SK-N-SH (cell line): ENCODE measurements at regions not wholly inside any gene's neighbourhood (a gene's known extent, or its start where the extent isn't known, plus 50 kb on each side); places are given as distances from the start of the nearest gene placed in this dataset.

ENCODE experiments used
- CTCF ChIA-PET: fragments of 300-600, 350-600 bp; formaldehyde crosslinking; extraction: SDS; loops from one replicate; lab custom pipeline; 2021; lab: Yijun Ruan, JAX
- POLR2A ChIA-PET: fragments of 350-600 bp; sonication (Branson Sonifier 250); formaldehyde crosslinking; extraction: SDS; loops from one replicate; lab custom pipeline; 2020; ENCODE audit warnings: antibody characterized with exemption, inconsistent platforms; lab: Yijun Ruan, JAX
- DNase-seq: peaks from one replicate; pipeline ENCODE4 v3.0.0; 2012
- H2AFZ ChIP-seq: fragments of 200-600 bp; sonication (generic); 2 replicates; pipeline ENCODE4 v1.8.1; 2016; ENCODE audit warnings: antibody characterized with exemption, mild to moderate bottlenecking, low read depth
- H3F3A ChIP-seq: fragments of 200-600 bp; sonication (generic); replicated peaks from 2 replicates; pipeline ENCODE3; 2016; ENCODE audit warnings: antibody characterized with exemption, mild to moderate bottlenecking; ENCODE audit not compliant: insufficient read depth
- H3K27ac ChIP-seq, 2 experiments: fragments of 200-500 bp in 1 of 2; fragments of 200-600 bp in 1 of 2; sonication (Bioruptor generic) in 1 of 2; sonication (generic), shearing (Covaris generic) in 1 of 2; 2 replicates each; pipeline versions ENCODE4 v1.5.1 to v1.6.1; 2014 to 2016; ENCODE audit warnings: low read depth in 2 of 2, inconsistent platforms in 1 of 2, low read length in 1 of 2, mild to moderate bottlenecking in 1 of 2, mixed read lengths in 1 of 2
- H3K27me3 ChIP-seq: fragments of 200-600 bp; sonication (generic), shearing (Covaris generic); 2 replicates; pipeline ENCODE4 v1.6.1; 2016; ENCODE audit warnings: mixed run types; ENCODE audit not compliant: insufficient read depth
- H3K36me3 ChIP-seq, 2 experiments: fragments of 200-500 bp in 1 of 2; fragments of 200-600 bp in 1 of 2; sonication (Bioruptor generic) in 1 of 2; sonication (generic) in 1 of 2; replicated peaks in 1 of 2; 2 replicates each; pipeline versions ENCODE3 to v1.5.1; 2014 to 2016; ENCODE audit warnings: low read length in 1 of 2, mild to moderate bottlenecking in 1 of 2; ENCODE audit not compliant: insufficient read depth in 2 of 2, control insufficient read depth in 1 of 2
- H3K4me1 ChIP-seq, 2 experiments: fragments of 200-500 bp in 1 of 2; fragments of 200-600 bp in 1 of 2; sonication (Bioruptor generic) in 1 of 2; sonication (generic), shearing (Covaris generic) in 1 of 2; 2 replicates each; pipeline versions ENCODE4 v1.5.1 to v1.6.1; 2014 to 2016; ENCODE audit warnings: low read depth in 1 of 2, low read length in 1 of 2, mixed run types in 1 of 2; ENCODE audit not compliant: insufficient read depth in 2 of 2, control insufficient read depth in 1 of 2
- H3K4me2 ChIP-seq: fragments of 200-600 bp; sonication (generic), shearing (Covaris generic); 2 replicates; pipeline ENCODE4 v1.6.1; 2017; ENCODE audit warnings: mixed run types
- H3K4me3 ChIP-seq, 2 experiments: fragments of 200-500 bp in 1 of 2; fragments of 200-600 bp in 1 of 2; sonication (Bioruptor generic) in 1 of 2; sonication (generic), shearing (Covaris generic) in 1 of 2; 2 replicates each; pipeline versions ENCODE4 v1.5.1 to v1.8.1; 2014 to 2016; ENCODE audit warnings: low read depth in 2 of 2, inconsistent platforms in 1 of 2, low read length in 1 of 2, mild to moderate bottlenecking in 1 of 2, mixed read lengths in 1 of 2, moderate library complexity in 1 of 2
- H3K79me2 ChIP-seq: fragments of 200-600 bp; sonication (generic); 2 replicates; pipeline ENCODE4 v1.8.1; 2017; ENCODE audit warnings: mild to moderate bottlenecking; ENCODE audit not compliant: insufficient read depth
- H3K9ac ChIP-seq: fragments of 200-600 bp; sonication (generic); 2 replicates; pipeline ENCODE4 v1.6.1; 2017; ENCODE audit warnings: mixed run types
- H3K9me2 ChIP-seq: fragments of 200-600 bp; sonication (generic); 2 replicates; pipeline ENCODE4 v1.6.1; 2017; ENCODE audit warnings: mixed run types
- H3K9me3 ChIP-seq: fragments of 200-600 bp; sonication (generic); 2 replicates; pipeline ENCODE4 v1.6.1; 2017; ENCODE audit warnings: mixed run types, mild to moderate bottlenecking, moderate library complexity
- H4K20me1 ChIP-seq: fragments of 200-600 bp; sonication (generic); 2 replicates; pipeline ENCODE4 v1.6.1; 2017; ENCODE audit warnings: mild to moderate bottlenecking, mixed run types; ENCODE audit not compliant: insufficient read depth
- EP300 ChIP-seq, 2 experiments: IDR thresholded peaks; 2 replicates each; pipeline versions ENCODE4 v1.4.0 to v1.6.1; 2012; ENCODE audit warnings: borderline replicate concordance in 1 of 2, low read depth in 1 of 2, low read length in 1 of 2
- EZH2phosphoT487 ChIP-seq: fragments of 200-600 bp; sonication (generic); IDR thresholded peaks from 2 replicates; pipeline ENCODE4 v1.6.1; 2017; ENCODE audit warnings: low read depth, mixed run types, mild to moderate bottlenecking, antibody characterized with exemption, moderate library complexity, borderline replicate concordance
- FOXJ3 ChIP-seq: sonication (generic); formaldehyde crosslinking; IDR thresholded peaks from 2 replicates; pipeline ENCODE4 v1.5.1; 2020; ENCODE audit warnings: mild to moderate bottlenecking, missing genetic modification reagents
- GABPA ChIP-seq: IDR thresholded peaks from 2 replicates; pipeline ENCODE4 v1.4.0; 2012; ENCODE audit warnings: low read depth, mild to moderate bottlenecking
- GATA2 ChIP-seq: sonication (generic); formaldehyde crosslinking; IDR thresholded peaks from 2 replicates; pipeline ENCODE4 v1.5.0; 2020; ENCODE audit warnings: mild to moderate bottlenecking, missing genetic modification reagents
- JUND ChIP-seq: IDR thresholded peaks from 2 replicates; pipeline ENCODE4 v1.4.0; 2012
- NRF1 ChIP-seq: IDR thresholded peaks from 2 replicates; pipeline ENCODE4 v1.6.1; 2012; ENCODE audit warnings: low read depth, mild to moderate bottlenecking, low read length
- RAD21 ChIP-seq: IDR thresholded peaks from 2 replicates; pipeline ENCODE4 v1.6.1; 2012; ENCODE audit warnings: mild to moderate bottlenecking, low read length
- RFX5 ChIP-seq: IDR thresholded peaks from 2 replicates; pipeline ENCODE4 v1.6.1; 2012; ENCODE audit warnings: mild to moderate bottlenecking, improper control_type of control experiment, low read length
- RXRA ChIP-seq: IDR thresholded peaks from 2 replicates; pipeline ENCODE4 v1.4.0; 2012; ENCODE audit warnings: low read depth, mild to moderate bottlenecking, borderline replicate concordance
- SMC3 ChIP-seq: IDR thresholded peaks from 2 replicates; pipeline ENCODE4 v1.6.1; 2012; ENCODE audit warnings: low read depth, low read length, improper control_type of control experiment
- TCF12 ChIP-seq: IDR thresholded peaks from 2 replicates; pipeline ENCODE4 v1.4.0; 2012
- TEAD4 ChIP-seq: IDR thresholded peaks from 2 replicates; pipeline ENCODE4 v1.4.0; 2012; ENCODE audit warnings: mild to moderate bottlenecking, borderline replicate concordance; ENCODE audit not compliant: insufficient read depth
- WGBS: methylation state at CpG from one replicate; pipeline ENCODE4 v1.1.6; 2017; ENCODE audit warnings: low lambda C conversion rate; 5-methylcytosine and 5-hydroxymethylcytosine counted together
- TF ChIP-seq, protein P1 (sequence below): IDR thresholded peaks from 2 replicates; pipeline ENCODE4 v1.4.0; 2012; ENCODE audit warnings: low read depth, borderline replicate concordance
- TF ChIP-seq, protein P2 (sequence below): IDR thresholded peaks from 2 replicates; pipeline ENCODE4 v1.4.0; 2012; ENCODE audit warnings: low read depth
- TF ChIP-seq, protein P3 (sequence below): fragments of 200-600 bp; sonication (generic); IDR thresholded peaks from 2 replicates; pipeline ENCODE4 v1.6.1; 2017; ENCODE audit warnings: antibody characterized with exemption, mild to moderate bottlenecking, moderate library complexity
- TF ChIP-seq, protein P4 (sequence below): IDR thresholded peaks from 2 replicates; pipeline ENCODE4 v1.4.0; 2012; ENCODE audit warnings: low read depth, borderline replicate concordance
- TF ChIP-seq, protein P5 (sequence below): fragments of 150-350 bp; IDR thresholded peaks from 2 replicates; pipeline ENCODE4 v1.6.1; 2017; ENCODE audit warnings: antibody characterized with exemption, low read length, low read depth, borderline replicate concordance

DNA sequence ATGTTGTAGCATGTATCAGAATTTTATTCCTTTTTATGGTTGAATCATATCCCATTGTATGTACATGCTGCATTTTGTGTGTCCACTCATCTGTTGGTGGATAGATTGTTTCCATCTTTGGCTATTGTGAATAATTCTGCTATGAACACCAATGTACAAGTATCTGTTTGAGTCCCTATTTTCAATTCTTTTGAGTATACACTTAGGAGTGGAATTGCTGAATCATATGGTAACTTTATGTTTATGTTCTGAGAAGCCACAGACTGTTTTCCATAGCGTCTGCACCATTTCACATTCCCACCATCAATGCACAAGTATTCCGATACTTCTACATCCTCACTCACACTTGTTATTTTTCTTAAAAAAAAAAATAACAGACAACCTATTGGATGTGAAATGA is 91.5 kb downstream of the ARF6 start:
- Histone ChIP-seq H3K9me3 (no peaks in the 10 kb centered on the region), H3K4me1 (peaks cover 7 to 35% of the 10 kb centered on the region in 2 experiments), H3F3A (peaks cover 36% of the 10 kb centered on the region), H4K20me1 (no peaks in the 10 kb centered on the region), H3K4me2 (no peak overlapping the region), H3K9me2 (no peaks in the 10 kb centered on the region), H3K27ac (peak overlapping the region in 1 of 2 experiments; percentile 26; a peak in 2 of 4 replicates), H3K9ac (no peak overlapping the region), H3K4me3 (no peak overlapping the region), H3K27me3 (no peaks in the 10 kb centered on the region), H3K79me2 (no peaks in the 10 kb centered on the region), H2AFZ (no peak overlapping the region), H3K36me3 (no peaks in the 10 kb centered on the region)
- ChIA-PET POLR2A (no interaction called here), CTCF (no interaction called here)
- DNase-seq = no peak
- TF ChIP-seq RXRA (no peak), RAD21 (no peak), EZH2phosphoT487 (no peak), TCF12 (no peak), TEAD4 (no peak), RFX5 (no peak), NRF1 (no peak), GABPA (no peak), FOXJ3 (CRISPR knock-in tag) (no peak), GATA2 (CRISPR knock-in tag) (no peak), SMC3 (no peak), EP300 (IDR thresholded peaks at IDR 0.05; ENCODE audit: borderline replicate concordance in 1 of 2, low read depth in 1 of 2, low read length in 1 of 2) (no peak), JUND (no peak)
- TF ChIP-seq, protein P1, sequence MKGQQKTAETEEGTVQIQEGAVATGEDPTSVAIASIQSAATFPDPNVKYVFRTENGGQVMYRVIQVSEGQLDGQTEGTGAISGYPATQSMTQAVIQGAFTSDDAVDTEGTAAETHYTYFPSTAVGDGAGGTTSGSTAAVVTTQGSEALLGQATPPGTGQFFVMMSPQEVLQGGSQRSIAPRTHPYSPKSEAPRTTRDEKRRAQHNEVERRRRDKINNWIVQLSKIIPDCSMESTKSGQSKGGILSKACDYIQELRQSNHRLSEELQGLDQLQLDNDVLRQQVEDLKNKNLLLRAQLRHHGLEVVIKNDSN = no peak
- TF ChIP-seq, protein P2, sequence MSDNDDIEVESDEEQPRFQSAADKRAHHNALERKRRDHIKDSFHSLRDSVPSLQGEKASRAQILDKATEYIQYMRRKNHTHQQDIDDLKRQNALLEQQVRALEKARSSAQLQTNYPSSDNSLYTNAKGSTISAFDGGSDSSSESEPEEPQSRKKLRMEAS = no peak
- TF ChIP-seq, protein P3, sequence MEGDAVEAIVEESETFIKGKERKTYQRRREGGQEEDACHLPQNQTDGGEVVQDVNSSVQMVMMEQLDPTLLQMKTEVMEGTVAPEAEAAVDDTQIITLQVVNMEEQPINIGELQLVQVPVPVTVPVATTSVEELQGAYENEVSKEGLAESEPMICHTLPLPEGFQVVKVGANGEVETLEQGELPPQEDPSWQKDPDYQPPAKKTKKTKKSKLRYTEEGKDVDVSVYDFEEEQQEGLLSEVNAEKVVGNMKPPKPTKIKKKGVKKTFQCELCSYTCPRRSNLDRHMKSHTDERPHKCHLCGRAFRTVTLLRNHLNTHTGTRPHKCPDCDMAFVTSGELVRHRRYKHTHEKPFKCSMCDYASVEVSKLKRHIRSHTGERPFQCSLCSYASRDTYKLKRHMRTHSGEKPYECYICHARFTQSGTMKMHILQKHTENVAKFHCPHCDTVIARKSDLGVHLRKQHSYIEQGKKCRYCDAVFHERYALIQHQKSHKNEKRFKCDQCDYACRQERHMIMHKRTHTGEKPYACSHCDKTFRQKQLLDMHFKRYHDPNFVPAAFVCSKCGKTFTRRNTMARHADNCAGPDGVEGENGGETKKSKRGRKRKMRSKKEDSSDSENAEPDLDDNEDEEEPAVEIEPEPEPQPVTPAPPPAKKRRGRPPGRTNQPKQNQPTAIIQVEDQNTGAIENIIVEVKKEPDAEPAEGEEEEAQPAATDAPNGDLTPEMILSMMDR = no peak
- TF ChIP-seq, protein P4, sequence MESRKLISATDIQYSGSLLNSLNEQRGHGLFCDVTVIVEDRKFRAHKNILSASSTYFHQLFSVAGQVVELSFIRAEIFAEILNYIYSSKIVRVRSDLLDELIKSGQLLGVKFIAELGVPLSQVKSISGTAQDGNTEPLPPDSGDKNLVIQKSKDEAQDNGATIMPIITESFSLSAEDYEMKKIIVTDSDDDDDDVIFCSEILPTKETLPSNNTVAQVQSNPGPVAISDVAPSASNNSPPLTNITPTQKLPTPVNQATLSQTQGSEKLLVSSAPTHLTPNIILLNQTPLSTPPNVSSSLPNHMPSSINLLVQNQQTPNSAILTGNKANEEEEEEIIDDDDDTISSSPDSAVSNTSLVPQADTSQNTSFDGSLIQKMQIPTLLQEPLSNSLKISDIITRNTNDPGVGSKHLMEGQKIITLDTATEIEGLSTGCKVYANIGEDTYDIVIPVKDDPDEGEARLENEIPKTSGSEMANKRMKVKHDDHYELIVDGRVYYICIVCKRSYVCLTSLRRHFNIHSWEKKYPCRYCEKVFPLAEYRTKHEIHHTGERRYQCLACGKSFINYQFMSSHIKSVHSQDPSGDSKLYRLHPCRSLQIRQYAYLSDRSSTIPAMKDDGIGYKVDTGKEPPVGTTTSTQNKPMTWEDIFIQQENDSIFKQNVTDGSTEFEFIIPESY = no peak
- TF ChIP-seq, protein P5, sequence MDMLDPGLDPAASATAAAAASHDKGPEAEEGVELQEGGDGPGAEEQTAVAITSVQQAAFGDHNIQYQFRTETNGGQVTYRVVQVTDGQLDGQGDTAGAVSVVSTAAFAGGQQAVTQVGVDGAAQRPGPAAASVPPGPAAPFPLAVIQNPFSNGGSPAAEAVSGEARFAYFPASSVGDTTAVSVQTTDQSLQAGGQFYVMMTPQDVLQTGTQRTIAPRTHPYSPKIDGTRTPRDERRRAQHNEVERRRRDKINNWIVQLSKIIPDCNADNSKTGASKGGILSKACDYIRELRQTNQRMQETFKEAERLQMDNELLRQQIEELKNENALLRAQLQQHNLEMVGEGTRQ = no peak
- 95% methylated on average over 2 of the region's 2 CpGs for WGBS
